ENCODE measurements at regions not wholly inside any gene's neighbourhood (a gene's known extent, or its start where the extent isn't known, plus 50 kb on each side); places are given as distances from the start of the nearest gene placed in this dataset.
"Not testable (repeated sequence)": the region's sequence is repeated elsewhere in the genome, so short reads cannot be mapped to it uniquely, and the experiment has no call there.

DNA sequence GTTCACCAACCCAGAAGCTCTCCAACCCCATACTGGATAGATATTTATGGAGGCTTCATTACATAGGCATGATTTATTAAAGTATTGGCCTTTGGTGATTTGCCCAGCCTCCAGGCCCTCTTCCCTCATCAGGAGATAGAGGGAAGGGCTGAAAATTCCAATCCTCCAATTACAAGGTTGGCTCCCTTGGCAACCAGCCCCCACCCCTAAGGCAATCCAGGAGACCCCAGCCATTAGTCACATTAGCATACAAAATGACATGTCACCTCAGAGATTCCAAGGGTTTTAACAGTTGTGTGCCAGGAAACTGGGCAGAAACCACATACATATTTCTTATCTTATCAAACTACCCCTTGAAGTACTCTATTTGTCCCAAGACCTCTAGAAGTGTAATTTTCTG is 210.0 kb downstream of the HINT1 start:
- no peak for DNase-seq (ENCODE audit: low read depth, low spot score)

DNA sequence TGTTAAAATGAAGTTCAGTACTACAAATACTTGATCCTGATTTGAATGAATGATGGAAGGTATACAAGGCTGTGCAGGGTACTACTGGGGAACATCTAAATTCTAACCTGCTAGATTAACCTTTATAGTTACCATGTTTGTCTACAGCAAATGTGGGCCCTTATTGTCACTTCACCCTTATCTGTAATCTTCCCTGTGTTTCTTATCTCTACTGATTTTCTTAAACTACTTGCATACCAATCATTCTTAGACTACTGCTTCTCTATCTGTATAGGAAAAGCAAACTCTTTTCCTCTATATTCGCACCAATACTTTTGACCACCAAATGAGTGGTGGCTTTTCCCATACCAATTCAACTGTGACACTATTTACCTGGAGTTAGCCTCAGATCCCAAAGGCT is 210.7 kb downstream of the HINT1 start:
- no peak for DNase-seq (ENCODE audit: low read depth, low spot score)

DNA sequence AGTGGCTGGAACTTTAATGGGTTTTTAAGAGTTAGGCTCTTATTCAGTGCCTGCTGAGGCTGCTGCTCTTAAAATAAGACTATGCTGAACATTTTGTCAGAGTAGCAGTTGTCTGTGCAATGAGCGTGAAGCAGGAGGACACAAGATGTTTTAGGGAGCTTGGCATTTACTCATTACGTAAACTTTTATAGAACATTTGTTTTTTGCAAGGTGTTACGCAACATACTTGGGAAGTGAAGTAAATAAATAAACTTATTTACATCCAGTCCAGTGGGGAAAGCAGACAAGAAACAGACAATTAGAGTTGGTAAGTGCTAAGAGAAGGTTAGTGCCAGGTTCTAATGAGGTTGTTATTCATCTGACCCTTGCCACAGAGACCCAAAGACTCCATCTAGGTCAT is 226.0 kb downstream of the HINT1 start:
- DNase-seq (ENCODE audit: low read depth, low spot score), result no peak

DNA sequence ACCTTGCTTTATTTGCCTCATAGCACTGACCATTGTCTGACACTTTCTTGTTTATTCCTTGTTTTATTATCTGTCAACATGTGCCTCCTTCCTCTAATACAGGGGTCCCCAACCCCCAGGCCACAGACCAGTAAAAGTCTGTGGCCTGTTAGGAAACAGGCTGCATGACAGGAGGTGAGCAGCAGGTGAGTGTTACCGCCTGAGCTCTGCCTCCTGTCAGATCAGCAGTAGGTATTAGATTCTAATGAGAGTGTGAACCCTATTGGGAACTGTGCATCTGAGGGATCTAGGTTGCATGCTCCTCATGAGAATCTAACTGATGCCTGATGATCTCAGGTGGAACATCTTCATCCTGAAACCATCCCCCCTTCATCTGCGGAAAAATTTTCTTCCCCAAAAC is 228.0 kb downstream of the HINT1 start:
- no peak for DNase-seq (ENCODE audit: low read depth, low spot score)

DNA sequence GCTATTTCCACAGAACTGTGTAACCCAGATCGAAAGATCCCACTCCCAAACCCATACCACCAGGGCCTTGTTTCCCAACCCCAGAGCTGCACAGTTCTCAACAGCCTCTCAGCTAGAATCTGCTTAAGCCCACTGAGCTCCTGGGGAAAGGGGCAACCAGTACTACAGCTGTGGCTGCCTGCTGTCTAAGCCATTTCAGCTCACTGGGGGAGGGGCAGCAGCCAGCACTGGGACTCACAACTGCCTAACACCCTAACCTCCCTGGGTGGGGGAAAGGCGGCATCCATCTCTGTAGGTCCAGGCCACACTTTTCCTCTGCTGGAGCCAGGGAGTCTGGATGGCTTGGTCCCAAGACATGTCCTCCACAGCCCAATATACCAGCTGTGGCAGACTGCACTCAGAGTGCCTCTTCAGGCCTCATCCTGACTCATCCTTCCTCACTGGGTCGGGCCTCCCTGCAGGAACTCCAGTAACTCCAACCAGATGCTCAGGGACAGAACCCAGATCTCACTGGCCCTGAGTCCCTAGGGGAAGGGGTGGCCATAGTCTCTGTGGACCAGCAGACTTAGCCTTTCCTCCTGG is 241.4 kb downstream of the HINT1 start:
- no peak for DNase-seq (ENCODE audit: low read depth, low spot score)

DNA sequence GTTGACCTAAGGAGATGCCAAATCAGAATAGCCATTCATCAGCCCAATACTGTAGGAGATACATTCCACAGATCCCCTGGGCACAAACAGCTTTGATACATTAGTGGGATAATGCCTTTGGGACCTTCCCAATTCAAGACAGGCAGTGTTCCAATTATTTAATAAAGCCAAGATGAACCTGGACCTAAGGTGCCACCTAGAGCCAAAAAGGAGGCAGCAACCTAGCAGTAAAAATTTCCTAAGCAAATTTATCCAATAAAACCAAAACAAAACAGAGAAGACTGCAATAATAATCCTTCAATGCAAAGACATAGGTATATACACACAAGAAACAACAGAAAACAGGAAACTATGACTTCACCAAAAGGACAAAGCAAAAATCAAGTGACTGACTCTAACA is 253.0 kb downstream of the HINT1 start:
- no peak for DNase-seq (ENCODE audit: low read depth, low spot score)

DNA sequence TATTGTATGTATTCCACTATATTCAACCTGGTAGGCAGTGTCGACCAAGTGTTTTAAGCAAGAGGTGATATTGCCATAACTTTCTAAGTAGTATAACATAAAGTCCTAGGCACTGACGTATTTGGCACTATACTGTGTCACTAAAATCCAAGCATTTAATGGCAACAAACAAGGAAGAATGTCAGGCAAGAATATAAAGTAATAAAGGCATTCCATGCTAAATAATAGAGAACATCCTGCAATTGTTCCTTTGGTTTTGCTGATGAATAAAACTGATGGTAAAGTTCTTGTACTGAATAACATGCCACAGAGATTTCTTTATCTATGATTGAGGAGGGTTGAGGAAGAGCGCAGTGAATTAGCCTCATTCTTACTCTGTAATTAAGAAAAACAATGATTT is 256.9 kb downstream of the HINT1 start:
- DNase-seq (ENCODE audit: low read depth, low spot score), result no peak

DNA sequence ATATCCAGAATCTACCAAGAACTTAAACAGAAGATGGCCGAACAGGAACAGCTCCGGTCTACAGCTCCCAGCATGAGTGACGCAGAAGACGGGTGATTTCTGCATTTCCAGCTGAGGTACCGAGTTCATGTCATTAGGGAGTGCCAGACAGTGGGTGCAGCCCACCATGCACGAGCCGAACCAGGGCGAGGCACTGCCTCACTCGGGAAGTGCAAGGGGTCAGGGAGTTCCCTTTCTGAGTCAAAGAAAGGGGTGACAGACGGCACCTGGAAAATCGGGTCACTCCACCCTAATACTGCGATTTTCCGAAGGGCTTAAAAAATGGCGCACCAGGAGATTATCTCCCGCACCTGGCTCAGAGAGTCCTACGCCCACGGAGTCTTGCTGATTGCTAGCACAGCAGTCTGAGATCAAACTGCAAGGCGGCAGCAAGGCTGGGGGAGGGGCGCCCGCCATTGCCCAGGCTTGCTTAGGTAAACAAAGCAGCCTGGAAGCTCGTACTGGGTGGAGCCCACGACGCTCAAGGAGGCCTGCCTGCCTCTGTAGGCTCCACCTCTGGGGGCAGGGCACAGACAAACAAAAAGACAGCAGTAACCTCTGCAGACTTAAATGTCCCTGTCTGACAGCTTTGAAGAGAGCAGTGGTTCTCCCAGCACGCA is 267.4 kb downstream of the HINT1 start:
- peak; percentile 3 for DNase-seq (ENCODE audit: low read depth, low spot score)

DNA sequence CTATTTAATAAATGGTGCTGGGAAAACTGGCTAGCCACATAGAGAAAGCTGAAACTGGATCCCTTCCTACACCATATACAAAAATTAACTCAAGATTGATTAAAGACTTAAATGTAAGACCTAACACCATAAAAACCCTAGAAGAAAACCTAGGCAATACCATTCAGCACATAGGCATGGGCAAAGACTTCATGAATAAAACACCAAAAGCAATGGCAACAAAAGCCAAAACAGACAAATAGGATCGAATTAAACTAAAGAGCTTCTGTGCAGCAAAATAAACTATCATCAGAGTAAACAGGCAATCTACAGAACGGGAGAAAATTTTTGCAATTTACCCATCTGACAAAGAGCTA is 267.9 kb downstream of the HINT1 start:
- DNase-seq (ENCODE audit: low read depth, low spot score), result not testable (repeated sequence)

DNA sequence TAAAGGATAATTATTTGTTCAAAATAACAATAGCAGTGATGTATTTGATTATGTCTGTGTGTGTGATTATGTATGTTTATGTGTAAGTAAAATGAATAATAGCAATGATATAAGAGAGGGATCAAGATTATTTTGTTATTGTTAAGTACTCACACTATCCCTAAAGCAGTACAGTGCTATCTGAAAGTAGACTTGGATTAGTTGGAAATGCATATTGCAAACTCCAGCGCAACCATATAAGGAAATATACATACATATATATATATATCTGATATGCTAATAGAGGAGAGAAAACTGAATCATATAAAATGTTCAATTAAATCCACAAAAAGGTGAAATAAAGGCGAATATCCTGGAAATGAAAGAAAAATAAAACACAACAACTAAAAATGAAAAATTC is 268.4 kb downstream of the HINT1 start:
- DNase-seq (ENCODE audit: low read depth, low spot score), result no peak

DNA sequence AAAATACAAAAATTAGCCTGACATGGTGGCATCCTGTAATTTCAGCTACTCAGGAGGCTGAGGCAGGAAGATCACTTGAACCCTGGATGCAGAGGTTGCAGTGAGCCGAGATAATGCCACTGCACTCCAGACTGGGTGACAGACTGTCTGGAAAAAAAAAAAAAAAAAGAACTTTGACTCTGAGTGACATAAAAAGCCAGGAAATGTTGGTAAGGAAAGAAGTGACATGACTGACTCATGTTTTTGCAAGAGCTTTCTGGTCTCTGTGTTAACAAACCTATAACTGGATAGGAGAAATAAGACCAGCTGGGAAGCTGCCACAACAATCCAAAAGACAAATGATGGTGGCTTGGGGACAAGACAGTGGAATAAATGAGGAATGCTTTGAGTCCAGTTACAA is 272.1 kb downstream of the HINT1 start:
- DNase-seq (ENCODE audit: low read depth, low spot score), result no peak

DNA sequence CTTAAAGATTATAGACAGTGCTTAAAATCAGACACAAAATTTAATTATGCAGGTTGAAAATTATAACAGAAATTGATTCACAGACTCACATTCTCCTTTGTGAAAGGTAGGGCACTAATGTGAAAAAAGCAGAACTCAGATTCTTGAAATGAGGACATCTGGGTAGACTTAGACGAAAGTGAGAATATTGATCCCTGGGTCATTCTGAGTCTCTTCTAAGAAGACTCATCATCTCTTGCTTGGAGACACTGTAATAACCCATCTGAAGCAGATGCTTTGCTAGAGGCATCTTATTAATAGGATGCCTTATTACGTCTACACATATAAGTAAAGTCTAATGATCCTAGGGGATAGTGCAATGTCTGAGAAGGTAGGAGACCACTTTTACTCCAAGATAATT is 274.4 kb downstream of the HINT1 start:
- DNase-seq (ENCODE audit: low read depth, low spot score), result no peak

DNA sequence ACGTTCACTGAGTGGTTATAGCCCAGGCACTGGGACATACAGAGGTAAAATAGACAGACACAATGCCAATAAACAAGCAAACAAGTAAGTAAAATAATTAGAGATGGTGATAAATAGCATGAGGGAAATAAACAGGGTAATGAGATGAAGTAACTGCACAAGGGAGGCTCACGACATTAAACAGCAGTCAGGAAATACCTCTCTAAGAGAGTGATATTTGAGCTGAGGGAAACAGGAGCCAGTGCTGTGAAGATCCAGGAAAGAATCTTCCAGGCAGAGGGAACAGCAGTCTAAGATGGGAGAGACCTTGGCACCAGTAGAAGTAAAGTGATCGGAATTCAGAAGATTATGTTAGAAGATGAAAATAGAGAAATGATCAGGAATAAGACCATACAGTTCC is 279.4 kb downstream of the HINT1 start:
- no peak for DNase-seq (ENCODE audit: low read depth, low spot score)

DNA sequence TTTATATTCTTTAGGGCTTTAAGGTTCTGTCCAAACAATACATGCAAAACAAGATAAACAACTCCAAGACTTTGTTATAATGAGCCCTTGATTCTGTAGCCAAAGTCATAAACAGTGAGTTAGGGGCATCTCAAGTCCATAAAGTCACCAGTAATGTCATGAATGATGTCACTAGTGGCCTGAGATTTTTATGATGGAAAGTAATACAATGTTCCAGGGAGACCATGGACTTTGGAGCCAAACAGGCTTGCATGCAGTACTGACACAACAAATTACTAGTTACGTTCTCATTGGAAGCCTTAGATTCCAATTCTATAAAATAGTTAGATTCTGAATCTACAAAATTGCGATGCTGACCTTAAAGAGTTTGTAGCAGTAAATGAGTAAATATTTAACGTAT is 280.0 kb downstream of the HINT1 start:
- no peak for DNase-seq (ENCODE audit: low read depth, low spot score)

DNA sequence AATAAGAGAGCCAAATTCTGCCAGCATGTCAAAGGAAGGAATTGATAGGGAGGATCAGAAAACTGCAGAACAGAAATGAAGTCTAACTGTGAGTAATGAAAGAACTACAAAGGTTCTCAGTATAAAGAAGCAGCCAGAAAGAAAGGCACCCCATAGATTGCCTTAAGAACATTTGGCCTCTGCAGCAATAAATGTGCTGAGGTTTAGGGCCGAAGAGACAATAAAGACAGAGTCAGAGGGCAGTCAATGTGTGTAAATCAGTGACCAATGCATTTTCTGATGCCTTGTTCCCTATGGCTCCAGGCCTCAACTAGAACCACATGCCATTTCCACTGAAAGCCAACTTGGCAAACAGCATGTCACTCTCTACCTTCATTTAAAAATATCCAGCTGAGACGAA is 281.0 kb downstream of the HINT1 start:
- DNase-seq (ENCODE audit: low read depth, low spot score), result no peak

DNA sequence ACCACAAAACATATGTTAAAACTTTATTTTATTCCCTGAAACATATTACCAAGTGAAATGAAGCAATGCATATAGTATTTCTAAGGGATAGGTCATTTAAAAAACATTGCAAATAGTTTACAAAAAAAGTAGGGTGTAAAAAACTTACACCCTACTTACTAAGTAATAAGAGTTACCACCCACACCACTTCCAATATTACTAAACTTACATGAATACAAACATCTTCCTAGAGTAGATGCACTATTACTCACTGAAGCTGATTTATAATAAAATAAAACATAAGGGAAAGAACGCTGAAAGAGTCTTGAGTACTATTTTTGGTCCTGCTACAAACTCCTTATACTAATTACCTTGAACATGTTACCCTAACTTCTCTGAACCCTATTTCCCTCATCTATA is 289.4 kb downstream of the HINT1 start:
- no peak for DNase-seq (ENCODE audit: low read depth, low spot score)

DNA sequence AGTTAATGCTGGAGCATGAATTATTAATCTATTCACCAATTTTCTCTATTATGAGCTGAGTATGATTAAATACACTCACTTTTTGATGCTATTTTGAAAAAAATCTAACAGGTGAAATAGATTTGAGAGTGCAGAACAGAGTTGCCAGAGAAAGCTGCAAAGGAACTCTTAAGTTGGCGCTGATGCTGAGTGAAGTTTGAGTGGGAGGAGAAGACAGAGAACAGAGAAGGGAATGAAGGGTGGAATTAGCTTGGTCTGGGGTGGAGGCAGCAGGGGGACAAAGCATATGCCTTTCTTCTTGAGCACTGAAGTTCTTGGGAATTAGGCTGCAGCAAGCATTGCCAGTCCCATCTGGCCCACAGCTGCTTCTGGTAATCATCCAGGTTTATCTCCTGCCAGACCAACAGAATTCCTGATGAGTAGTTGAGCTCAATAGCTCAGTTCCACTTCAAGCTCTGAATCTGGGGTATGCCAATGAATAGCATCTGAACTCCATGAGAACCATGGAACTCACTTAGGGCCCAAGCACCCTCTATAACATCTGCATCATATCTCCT is 290.1 kb downstream of the HINT1 start:
- DNase-seq (ENCODE audit: low read depth, low spot score), result no peak

DNA sequence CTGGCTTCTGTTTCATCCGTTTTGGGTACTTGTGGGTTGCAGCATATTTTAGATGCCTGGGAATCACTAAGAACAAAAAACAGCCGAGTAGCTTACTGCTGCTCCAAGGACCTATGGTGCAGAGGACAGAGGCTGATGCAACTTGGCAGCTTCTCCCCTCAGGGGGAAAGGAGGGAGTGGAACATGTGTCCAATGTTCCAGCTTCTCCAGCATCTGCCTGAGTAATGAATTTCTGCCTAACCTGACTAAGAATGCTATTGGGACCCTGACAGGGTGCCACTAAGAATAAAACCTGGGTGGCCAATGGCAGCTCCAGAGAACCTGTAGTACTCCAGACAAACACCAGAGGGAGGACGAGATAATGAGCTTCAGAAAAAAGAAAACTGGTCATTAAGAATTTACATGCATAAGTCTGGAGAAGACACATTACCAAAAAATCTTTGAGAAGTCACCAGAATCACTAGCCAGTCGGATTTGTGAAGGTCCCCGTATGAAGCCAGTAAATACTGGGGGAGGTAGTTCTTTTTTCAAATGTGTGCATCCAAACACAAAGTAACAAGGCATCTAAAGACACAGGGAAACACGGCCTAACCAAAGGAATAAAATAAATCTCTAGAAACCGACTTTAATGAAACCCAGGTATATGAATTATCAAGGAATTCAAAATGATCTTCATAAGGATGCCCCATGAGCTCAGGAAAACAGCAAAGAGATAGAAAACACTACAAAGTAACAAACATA is 293.5 kb downstream of the HINT1 start:
- DNase-seq (ENCODE audit: low read depth, low spot score), result no peak

DNA sequence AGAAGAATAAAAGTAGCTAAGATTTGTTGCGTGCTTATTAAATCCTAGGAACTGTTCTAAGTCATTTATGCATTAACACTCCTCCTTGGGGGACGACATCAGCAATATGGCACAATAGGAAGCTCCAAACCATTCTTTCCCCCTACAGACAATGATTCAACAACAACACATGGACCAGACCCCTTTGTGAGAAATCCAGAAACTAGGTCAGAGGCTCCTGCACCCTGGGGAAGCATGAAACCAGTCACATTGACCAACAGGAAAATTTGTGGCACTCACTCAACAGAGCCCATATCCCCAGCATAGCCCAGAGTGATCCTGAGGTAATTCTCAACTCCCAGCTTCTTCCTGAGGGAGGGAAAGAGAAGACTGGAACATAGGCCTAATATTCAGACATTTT is 294.4 kb downstream of the HINT1 start:
- no peak for DNase-seq (ENCODE audit: low read depth, low spot score)

DNA sequence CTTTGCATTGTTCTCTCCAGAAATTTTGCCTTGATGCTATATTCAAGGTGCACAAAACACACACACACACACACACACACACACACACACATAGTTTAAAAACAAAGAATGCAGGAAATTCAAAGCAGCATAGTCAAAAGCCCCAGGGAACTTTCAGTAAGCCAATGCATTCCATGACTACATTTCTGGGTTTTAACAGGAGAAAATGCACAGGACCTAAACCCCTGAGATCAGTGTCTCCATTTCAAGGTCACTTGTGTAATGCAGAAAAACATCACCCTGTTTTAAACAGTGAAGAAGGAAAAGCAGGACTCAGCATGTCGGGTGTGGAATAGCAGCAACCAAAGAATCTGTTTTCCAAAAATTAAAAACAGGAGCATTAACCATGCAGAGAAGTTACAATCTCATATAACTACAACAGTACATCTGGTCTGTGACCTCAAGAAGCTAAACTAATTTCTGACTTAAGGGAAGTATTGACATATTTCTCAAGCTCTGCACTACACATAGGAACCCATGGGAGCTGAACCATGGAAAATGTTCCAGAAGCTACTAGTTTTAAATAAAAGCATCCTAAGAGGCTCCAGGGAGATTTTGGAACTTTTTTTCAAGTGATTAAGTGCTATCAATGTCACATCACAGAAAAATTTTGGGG is 296.7 kb downstream of the HINT1 start:
- DNase-seq (ENCODE audit: low read depth, low spot score), result peak; percentile 25

DNA sequence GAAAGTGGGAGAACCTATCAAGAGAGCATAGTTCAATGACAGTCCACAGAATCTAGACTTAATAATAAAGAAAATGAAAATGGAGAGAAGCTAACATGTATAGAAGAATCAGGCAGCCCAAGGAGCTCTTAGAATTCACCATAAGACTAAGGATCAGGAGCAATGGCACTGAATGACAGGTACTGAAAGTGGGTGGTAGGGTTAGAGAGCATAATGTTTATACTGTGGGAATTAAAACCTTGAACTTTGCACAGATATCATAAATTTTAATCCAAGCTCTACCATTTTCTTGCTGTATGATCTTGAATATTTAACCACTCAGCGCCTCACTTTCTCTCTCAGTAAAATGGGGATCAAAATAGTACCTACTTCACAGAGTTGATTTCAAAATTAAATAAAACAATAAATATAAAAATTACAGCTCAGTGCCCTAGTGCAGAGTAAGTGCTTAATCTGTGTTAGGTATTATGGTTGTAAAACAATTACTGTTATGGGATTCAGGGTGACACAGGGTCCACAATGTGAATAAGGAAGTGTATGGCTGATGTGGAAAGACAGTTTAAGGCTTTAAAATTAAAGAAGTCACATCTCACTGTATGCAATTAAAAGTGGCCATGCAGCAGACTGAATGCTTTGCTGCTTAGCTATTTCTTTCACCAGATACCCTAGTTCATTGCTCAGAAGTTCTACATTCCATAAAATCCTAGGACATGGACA is 319.8 kb downstream of the HINT1 start:
- no peak for DNase-seq (ENCODE audit: low read depth, low spot score)
